ENCODE measurements at regions not wholly inside any gene's neighbourhood (a gene's known extent, or its start where the extent isn't known, plus 50 kb on each side); places are given as distances from the start of the nearest gene placed in this dataset.

DNA sequence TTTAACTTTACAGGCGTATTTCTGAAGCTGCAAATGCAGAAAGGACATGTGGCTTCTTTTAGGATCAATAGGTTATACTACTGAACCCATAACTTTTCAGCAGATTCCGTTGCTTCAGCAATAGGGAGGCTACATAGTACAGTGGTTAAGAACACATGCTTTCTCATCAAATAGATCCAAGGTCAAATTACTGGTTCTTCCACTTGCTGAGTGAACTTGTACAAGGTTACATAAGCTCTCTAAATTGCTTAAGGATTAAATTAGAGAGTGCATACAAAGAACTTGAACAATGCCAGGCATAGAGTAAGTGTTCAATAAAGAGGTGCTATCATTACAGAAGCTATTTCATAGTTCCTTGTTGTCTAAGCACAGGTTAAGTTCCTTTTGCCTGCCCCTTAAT is 129.6 kb downstream of the BARX2 start:
- TF ChIP-seq EP300 (IDR thresholded peaks at IDR 0.05) (no peak), CTCF (IDR thresholded peaks at IDR 0.05) (no peak), POLR2A (IDR thresholded peaks at IDR 0.05; ENCODE audit: low read depth) (no peak)

Data from esophagus muscularis mucosa (tissue), 4 donors.